ENCODE measurements at regions not wholly inside any gene's neighbourhood (a gene's known extent, or its start where the extent isn't known, plus 50 kb on each side); places are given as distances from the start of the nearest gene placed in this dataset.
"Not testable (repeated sequence)": the region's sequence is repeated elsewhere in the genome, so short reads cannot be mapped to it uniquely, and the experiment has no call there.

DNA sequence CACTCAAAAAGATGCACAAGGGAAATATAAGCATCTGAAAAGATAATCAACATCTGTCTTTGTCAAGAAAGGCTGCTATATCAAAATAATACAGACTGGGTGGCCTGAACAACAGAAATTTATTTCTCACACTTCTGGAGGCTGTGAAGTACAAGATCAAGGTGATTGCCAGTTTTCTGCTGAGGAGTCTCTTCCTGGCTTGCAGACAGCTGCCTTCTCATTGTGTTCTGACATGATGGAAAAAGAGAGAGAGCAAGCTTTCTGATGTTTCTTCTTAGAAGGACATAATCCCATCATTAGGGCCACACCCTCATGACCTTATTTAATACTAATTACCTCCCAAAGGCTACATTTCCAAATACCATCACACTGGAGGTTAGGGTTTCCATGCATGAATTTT lies 1573.3 kb downstream of the SI start:
- TF ChIP-seq, protein P1, sequence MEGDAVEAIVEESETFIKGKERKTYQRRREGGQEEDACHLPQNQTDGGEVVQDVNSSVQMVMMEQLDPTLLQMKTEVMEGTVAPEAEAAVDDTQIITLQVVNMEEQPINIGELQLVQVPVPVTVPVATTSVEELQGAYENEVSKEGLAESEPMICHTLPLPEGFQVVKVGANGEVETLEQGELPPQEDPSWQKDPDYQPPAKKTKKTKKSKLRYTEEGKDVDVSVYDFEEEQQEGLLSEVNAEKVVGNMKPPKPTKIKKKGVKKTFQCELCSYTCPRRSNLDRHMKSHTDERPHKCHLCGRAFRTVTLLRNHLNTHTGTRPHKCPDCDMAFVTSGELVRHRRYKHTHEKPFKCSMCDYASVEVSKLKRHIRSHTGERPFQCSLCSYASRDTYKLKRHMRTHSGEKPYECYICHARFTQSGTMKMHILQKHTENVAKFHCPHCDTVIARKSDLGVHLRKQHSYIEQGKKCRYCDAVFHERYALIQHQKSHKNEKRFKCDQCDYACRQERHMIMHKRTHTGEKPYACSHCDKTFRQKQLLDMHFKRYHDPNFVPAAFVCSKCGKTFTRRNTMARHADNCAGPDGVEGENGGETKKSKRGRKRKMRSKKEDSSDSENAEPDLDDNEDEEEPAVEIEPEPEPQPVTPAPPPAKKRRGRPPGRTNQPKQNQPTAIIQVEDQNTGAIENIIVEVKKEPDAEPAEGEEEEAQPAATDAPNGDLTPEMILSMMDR (IDR thresholded peaks at IDR 0.05; ENCODE audit: insufficient read depth, low read depth, low read length) = no peak
- no peak overlapping the region for H3K4me3 ChIP-seq (ENCODE audit: low read depth, low read length)
- DNase-seq (ENCODE audit: low read depth) = no peak

DNA sequence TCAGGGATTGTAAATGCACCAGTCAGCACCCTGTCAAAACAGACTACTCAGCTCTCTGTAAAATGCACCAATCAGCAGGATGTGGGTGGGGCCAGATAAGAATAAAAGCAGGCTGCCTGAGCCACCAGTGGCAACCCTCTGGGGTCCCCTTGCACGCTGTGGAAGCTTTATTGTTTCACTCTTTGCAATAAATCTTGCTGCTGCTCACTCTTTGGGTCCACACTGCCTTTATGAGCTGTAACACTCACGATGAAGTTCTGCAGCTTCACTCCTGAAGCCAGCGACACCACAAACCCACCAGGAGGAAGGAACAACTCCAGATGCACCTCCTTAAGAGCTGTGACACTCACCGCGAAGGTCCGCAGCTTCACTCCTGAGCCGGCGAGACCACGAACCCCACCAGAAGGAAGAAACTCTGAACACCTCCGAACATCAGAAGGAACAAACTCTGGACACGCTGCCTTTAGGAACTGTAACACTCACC lies 1578.5 kb downstream of the SI start:
- H3K4me3 ChIP-seq (ENCODE audit: low read depth, low read length); DNase-seq (ENCODE audit: low read depth): not testable (repeated sequence)

DNA sequence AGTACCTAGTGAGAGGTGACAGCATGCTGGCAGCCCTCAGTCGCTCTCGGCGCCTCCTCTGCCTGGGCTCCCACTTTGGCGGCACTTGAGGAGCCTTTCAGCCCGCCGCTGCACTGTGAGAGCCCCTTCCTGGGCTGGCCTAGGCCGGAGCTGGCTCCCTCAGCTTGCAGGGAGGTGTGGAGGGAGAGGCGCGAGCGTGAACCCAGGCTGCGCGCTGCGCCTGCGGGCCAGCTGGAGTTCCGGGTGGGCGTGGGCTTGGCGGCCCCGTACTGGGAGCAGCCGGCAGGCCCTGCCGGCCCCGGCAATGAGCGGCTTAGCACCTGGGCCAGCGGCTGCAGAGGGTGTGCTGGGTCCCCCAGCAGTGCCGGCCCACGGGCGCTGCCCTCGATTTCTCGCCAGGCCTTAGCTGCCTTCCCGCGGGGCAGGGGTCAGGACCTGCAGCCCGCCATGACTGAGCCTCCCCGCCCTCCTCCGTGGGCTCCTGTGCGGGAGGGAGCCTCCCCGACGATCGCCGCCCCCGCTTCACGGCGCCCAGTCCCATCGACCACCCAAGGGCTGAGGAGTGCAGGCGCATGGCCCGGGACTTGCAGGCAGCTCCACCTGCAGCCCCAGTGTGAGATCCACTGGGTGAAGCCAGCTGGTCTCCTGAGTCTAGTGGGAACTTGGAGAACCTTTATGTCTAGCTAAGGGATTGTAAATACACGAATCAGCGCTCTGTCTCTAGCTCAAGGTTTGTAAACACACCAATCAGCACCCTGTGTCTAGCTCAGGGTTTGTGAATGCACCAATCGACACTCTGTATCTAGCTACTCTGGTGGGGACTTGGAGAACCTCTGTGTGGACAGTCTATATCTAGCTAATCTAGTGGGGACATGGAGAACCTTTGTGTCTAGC lies 1579.2 kb downstream of the SI start:
- DNase-seq (ENCODE audit: low read depth); H3K4me3 ChIP-seq (ENCODE audit: low read depth, low read length): not testable (repeated sequence)

DNA sequence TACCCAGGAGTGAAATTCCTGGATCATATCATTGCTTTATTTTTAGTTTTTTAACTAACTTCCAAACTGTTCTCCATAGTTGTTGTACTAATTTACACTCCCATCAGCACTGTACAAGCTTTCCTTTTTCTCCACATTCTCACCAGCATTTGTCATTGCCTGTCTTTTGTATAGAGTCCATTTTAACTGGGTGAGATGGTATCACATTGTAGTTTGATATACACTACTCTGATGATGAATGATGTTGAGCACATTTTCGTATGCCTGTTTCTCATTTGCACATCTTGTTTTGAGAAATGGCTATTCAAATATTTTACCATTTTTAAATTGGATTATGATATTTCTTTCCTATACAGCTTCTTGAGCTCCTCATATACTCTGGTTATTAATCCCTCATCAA lies 1586.6 kb downstream of the SI start:
- no peak for DNase-seq (ENCODE audit: low read depth)
- TF ChIP-seq, protein P1 (IDR thresholded peaks at IDR 0.05; ENCODE audit: insufficient read depth, low read depth, low read length) = no peak
- H3K4me3 ChIP-seq (ENCODE audit: low read depth, low read length) = no peak overlapping the region

DNA sequence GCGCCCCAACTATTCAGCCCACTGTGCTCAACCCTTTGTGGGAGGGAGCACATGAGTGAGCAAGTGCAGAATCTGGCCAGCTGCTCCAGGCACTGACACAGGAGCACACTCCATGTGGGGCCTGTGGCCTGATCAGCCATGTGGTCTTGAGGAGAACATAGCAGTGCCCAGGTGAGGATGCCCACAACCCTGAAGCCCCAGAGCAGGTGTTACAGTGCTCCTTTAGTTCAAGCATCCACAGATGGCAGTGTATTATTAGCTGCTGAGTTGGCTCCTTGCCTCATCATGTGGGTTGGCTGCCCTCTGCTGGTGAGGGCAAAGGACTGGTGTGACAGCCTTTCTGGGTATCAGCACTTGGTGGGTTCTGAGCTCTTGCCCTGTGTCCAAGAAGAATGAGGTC lies 1588.2 kb downstream of the SI start:
- DNase-seq (ENCODE audit: low read depth) = peak; percentile 24
- TF ChIP-seq, protein P1 (IDR thresholded peaks at IDR 0.05; ENCODE audit: insufficient read depth, low read depth, low read length) = peak; percentile 48
- H3K4me3 ChIP-seq (ENCODE audit: low read depth, low read length) = no peak overlapping the region

DNA sequence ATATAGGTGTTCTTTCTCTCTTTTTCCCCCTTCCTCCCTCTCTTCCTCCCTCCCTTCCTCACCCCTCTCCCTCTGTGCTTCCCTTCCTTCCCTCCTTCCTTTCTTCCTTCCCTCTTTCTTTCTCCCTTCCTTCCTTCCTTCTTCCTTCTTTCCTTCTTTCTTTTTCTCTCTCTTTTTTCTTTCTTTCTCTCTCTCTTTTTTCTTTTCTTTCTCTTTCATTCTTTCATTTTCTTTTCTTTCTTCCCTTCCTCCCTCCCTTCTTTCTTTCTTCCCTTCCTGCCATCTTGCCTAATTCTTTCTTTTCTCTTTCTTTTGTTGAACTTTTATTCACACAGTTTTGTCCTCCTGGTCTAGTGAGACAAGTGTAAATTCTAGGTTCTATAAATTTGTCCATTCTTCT lies 1595.6 kb downstream of the SI start:
- TF ChIP-seq, protein P1 (IDR thresholded peaks at IDR 0.05; ENCODE audit: insufficient read depth, low read depth, low read length) = no peak
- DNase-seq (ENCODE audit: low read depth) = no peak
- H3K4me3 ChIP-seq (ENCODE audit: low read depth, low read length) = no peak overlapping the region

DNA sequence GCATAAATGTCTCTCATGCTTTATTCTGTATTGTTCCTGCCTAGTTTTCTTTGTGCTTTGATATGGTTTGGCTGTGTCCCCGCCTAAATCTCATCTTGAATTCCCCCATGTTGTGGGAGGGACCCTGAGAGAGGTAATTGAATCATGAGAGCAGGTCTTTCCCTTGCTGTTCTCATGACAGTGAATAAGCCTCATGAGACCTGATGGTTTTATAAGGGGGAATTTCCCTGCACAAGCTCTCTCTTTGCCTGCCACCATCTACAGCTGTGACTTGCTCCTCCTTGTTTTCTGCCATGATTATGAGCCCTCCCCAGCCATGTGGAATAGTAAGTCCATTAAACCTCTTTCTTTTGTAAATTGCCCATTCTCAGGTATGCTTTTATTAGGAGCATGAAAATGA lies 1596.6 kb downstream of the SI start:
- DNase-seq (ENCODE audit: low read depth) = no peak
- no peak overlapping the region for H3K4me3 ChIP-seq (ENCODE audit: low read depth, low read length)
- TF ChIP-seq, protein P1 (IDR thresholded peaks at IDR 0.05; ENCODE audit: insufficient read depth, low read depth, low read length) = no peak

DNA sequence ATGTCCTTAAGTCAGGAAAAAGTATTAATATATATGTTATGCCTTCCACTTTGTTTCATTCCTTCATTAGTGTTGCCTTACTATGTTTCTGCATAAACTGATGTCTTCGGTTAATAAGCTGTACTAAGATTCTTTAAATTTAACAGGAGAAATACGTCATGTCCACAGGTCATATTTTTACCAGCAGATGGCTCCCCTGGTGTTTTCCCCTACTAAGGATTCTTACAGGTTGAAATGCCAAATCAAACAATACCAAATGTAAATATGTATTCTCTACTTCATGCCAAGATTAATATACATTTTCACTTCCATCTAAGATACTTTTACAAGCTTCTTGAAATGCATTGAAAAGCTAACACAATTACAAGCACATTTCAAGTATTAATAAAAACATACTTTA lies 1602.1 kb downstream of the SI start:
- TF ChIP-seq, protein P1 (IDR thresholded peaks at IDR 0.05; ENCODE audit: insufficient read depth, low read depth, low read length) = no peak
- H3K4me3 ChIP-seq (ENCODE audit: low read depth, low read length) = no peak overlapping the region
- no peak for DNase-seq (ENCODE audit: low read depth)
